ENCODE measurements at regions not wholly inside any gene's neighbourhood (a gene's known extent, or its start where the extent isn't known, plus 50 kb on each side); places are given as distances from the start of the nearest gene placed in this dataset.

GRCh38 chr11:127683321-127683720, 682.8 kb upstream of the KIRREL3 start:
- H3K9me3 ChIP-seq (ENCODE audit: control insufficient read depth, insufficient read depth, low read length) = no peaks in the 10 kb centered on the region
- H3F3A ChIP-seq (ENCODE audit: control insufficient read depth, insufficient read depth) = no peaks in the 10 kb centered on the region
- H3K4me1 ChIP-seq (ENCODE audit: control insufficient read depth, low read length) = no peaks in the 10 kb centered on the region
- H3K36me3 ChIP-seq (ENCODE audit: control insufficient read depth, low read length) = no peaks in the 10 kb centered on the region
- TF ChIP-seq EZH2phosphoT487 (IDR thresholded peaks at IDR 0.05; ENCODE audit: borderline replicate concordance, low read length) (no peak), CTCF (IDR thresholded peaks at IDR 0.05; ENCODE audit: low read depth, low read length, poor library complexity, severe bottlenecking) (no peak)
- H3K27me3 ChIP-seq (ENCODE audit: control insufficient read depth, low read length) = no peaks in the 10 kb centered on the region
- H3K4me3 ChIP-seq (ENCODE audit: low read length) = no peak overlapping the region
- no peaks in the 10 kb centered on the region for H4K20me1 ChIP-seq (ENCODE audit: control insufficient read depth, insufficient read depth, low read depth, low read length)
- H3K4me2 ChIP-seq (ENCODE audit: low read length) = no peak overlapping the region
- no peaks in the 10 kb centered on the region for H3K9me2 ChIP-seq (replicated peaks; ENCODE audit: control insufficient read depth, low read length)
- H3K27ac ChIP-seq (ENCODE audit: low read depth, low read length) = no peak overlapping the region
- no peaks in the 10 kb centered on the region for H3K79me2 ChIP-seq (ENCODE audit: control insufficient read depth, low read length)

DNA sequence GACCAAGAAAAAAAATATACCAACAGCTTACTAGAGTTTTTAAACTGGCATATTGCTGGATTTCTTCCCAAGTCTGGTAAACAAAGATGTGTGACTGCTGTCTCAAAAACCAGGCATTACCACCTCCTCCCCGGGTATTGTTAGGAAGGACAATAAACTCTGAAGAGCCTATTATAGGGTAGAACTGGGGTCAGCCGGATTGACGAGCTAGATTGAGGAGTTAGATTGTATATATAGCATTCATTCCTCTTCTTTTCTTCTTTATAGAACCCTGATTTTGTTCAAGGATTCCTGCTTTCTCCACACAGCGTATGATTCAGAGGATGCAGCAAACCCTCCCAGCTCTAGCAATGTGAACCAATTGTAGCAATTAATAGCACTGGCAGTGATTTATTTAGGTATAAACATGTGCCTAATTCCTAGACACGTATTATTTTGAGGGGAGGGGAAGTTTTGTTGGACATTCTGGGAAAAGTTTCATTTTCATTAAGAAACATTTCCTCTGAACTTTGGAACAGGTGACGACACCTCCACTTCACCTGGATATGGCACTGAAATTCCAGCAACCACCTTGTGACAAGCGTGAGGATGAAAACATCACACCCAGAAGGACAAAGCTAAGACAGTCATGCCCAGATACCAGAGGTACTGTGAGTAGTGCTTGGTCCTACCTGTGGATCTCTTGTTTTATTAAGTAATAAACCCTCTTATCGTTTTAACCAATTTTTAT, 679.4 kb upstream of the KIRREL3 start:
- Histone ChIP-seq H3K4me2 (ENCODE audit: low read length) (no peak overlapping the region), H3K4me1 (ENCODE audit: control insufficient read depth, low read length) (no peaks in the 10 kb centered on the region), H3K79me2 (ENCODE audit: control insufficient read depth, low read length) (no peaks in the 10 kb centered on the region), H3F3A (ENCODE audit: control insufficient read depth, insufficient read depth) (no peaks in the 10 kb centered on the region), H3K27ac (ENCODE audit: low read depth, low read length) (no peak overlapping the region), H3K9me3 (ENCODE audit: control insufficient read depth, insufficient read depth, low read length) (no peaks in the 10 kb centered on the region), H3K27me3 (ENCODE audit: control insufficient read depth, low read length) (no peaks in the 10 kb centered on the region), H4K20me1 (ENCODE audit: control insufficient read depth, insufficient read depth, low read depth, low read length) (no peaks in the 10 kb centered on the region), H3K4me3 (ENCODE audit: low read length) (no peak overlapping the region), H3K9me2 (replicated peaks; ENCODE audit: control insufficient read depth, low read length) (no peaks in the 10 kb centered on the region), H3K36me3 (ENCODE audit: control insufficient read depth, low read length) (no peaks in the 10 kb centered on the region)
- TF ChIP-seq EZH2phosphoT487 (IDR thresholded peaks at IDR 0.05; ENCODE audit: borderline replicate concordance, low read length) = no peak
- TF ChIP-seq CTCF (IDR thresholded peaks at IDR 0.05; ENCODE audit: low read depth, low read length, poor library complexity, severe bottlenecking) = no peak

DNA sequence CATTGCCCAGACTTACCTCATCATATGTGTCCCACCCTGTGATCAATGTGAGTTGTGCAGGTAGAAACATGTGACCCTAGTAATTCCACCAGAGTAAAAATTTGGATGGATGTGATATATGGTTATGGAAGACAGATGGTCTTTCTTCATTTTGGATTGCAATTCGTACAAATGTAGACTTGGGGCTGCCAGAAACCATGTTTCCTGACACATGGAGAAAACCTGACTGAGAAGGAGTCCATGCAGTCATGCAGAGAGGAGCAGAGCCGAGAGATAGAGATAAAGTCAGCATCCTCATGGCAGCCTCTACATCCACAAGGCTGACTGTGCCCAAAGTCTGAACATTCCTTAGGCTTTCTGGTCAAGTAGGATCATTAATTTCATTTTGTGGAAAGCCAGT, 678.1 kb upstream of the KIRREL3 start:
- TF ChIP-seq CTCF (IDR thresholded peaks at IDR 0.05; ENCODE audit: low read depth, low read length, poor library complexity, severe bottlenecking) = no peak
- TF ChIP-seq EZH2phosphoT487 (IDR thresholded peaks at IDR 0.05; ENCODE audit: borderline replicate concordance, low read length) = no peak
- Histone ChIP-seq H3K4me1 (ENCODE audit: control insufficient read depth, low read length) (no peaks in the 10 kb centered on the region), H3K4me3 (ENCODE audit: low read length) (no peak overlapping the region), H3K4me2 (ENCODE audit: low read length) (no peak overlapping the region), H3K36me3 (ENCODE audit: control insufficient read depth, low read length) (no peaks in the 10 kb centered on the region), H3K9me3 (ENCODE audit: control insufficient read depth, insufficient read depth, low read length) (no peaks in the 10 kb centered on the region), H3K9me2 (replicated peaks; ENCODE audit: control insufficient read depth, low read length) (no peaks in the 10 kb centered on the region), H3K79me2 (ENCODE audit: control insufficient read depth, low read length) (no peaks in the 10 kb centered on the region), H3K27ac (ENCODE audit: low read depth, low read length) (no peak overlapping the region), H3F3A (ENCODE audit: control insufficient read depth, insufficient read depth) (no peaks in the 10 kb centered on the region), H4K20me1 (ENCODE audit: control insufficient read depth, insufficient read depth, low read depth, low read length) (no peaks in the 10 kb centered on the region), H3K27me3 (ENCODE audit: control insufficient read depth, low read length) (no peaks in the 10 kb centered on the region)

Measured in DOHH2 (cell line).